SK-N-SH (cell line): ENCODE measurements at regions not wholly inside any gene's neighbourhood (a gene's known extent, or its start where the extent isn't known, plus 50 kb on each side); places are given as distances from the start of the nearest gene placed in this dataset.
A peak's percentile ranks its signal among the peaks of the same experiment; 100 is the strongest.
"Not testable (repeated sequence)": the region's sequence is repeated elsewhere in the genome, so short reads cannot be mapped to it uniquely, and the experiment has no call there.

Experiments used
- CTCF ChIA-PET: fragments of 300-600, 350-600 bp; formaldehyde crosslinking; extraction: SDS; loops from one replicate; lab custom pipeline; 2021; lab: Yijun Ruan, JAX
- POLR2A ChIA-PET: fragments of 350-600 bp; sonication (Branson Sonifier 250); formaldehyde crosslinking; extraction: SDS; loops from one replicate; lab custom pipeline; 2020; ENCODE audit warnings: antibody characterized with exemption, inconsistent platforms; lab: Yijun Ruan, JAX
- DNase-seq: peaks from one replicate; pipeline ENCODE4 v3.0.0; 2012
- H2AFZ ChIP-seq: fragments of 200-600 bp; sonication (generic); 2 replicates; pipeline ENCODE4 v1.8.1; 2016; ENCODE audit warnings: antibody characterized with exemption, mild to moderate bottlenecking, low read depth
- H3F3A ChIP-seq: fragments of 200-600 bp; sonication (generic); replicated peaks from 2 replicates; pipeline ENCODE3; 2016; ENCODE audit warnings: antibody characterized with exemption, mild to moderate bottlenecking; ENCODE audit not compliant: insufficient read depth
- H3K27ac ChIP-seq, 2 experiments: fragments of 200-500 bp in 1 of 2; fragments of 200-600 bp in 1 of 2; sonication (Bioruptor generic) in 1 of 2; sonication (generic), shearing (Covaris generic) in 1 of 2; 2 replicates each; pipeline versions ENCODE4 v1.5.1 to v1.6.1; 2014 to 2016; ENCODE audit warnings: low read depth in 2 of 2, inconsistent platforms in 1 of 2, low read length in 1 of 2, mild to moderate bottlenecking in 1 of 2, mixed read lengths in 1 of 2
- H3K27me3 ChIP-seq: fragments of 200-600 bp; sonication (generic), shearing (Covaris generic); 2 replicates; pipeline ENCODE4 v1.6.1; 2016; ENCODE audit warnings: mixed run types; ENCODE audit not compliant: insufficient read depth
- H3K36me3 ChIP-seq, 2 experiments: fragments of 200-500 bp in 1 of 2; fragments of 200-600 bp in 1 of 2; sonication (Bioruptor generic) in 1 of 2; sonication (generic) in 1 of 2; replicated peaks in 1 of 2; 2 replicates each; pipeline versions ENCODE3 to v1.5.1; 2014 to 2016; ENCODE audit warnings: low read length in 1 of 2, mild to moderate bottlenecking in 1 of 2; ENCODE audit not compliant: insufficient read depth in 2 of 2, control insufficient read depth in 1 of 2
- H3K4me1 ChIP-seq, 2 experiments: fragments of 200-500 bp in 1 of 2; fragments of 200-600 bp in 1 of 2; sonication (Bioruptor generic) in 1 of 2; sonication (generic), shearing (Covaris generic) in 1 of 2; 2 replicates each; pipeline versions ENCODE4 v1.5.1 to v1.6.1; 2014 to 2016; ENCODE audit warnings: low read depth in 1 of 2, low read length in 1 of 2, mixed run types in 1 of 2; ENCODE audit not compliant: insufficient read depth in 2 of 2, control insufficient read depth in 1 of 2
- H3K4me2 ChIP-seq: fragments of 200-600 bp; sonication (generic), shearing (Covaris generic); 2 replicates; pipeline ENCODE4 v1.6.1; 2017; ENCODE audit warnings: mixed run types
- H3K4me3 ChIP-seq, 2 experiments: fragments of 200-500 bp in 1 of 2; fragments of 200-600 bp in 1 of 2; sonication (Bioruptor generic) in 1 of 2; sonication (generic), shearing (Covaris generic) in 1 of 2; 2 replicates each; pipeline versions ENCODE4 v1.5.1 to v1.8.1; 2014 to 2016; ENCODE audit warnings: low read depth in 2 of 2, inconsistent platforms in 1 of 2, low read length in 1 of 2, mild to moderate bottlenecking in 1 of 2, mixed read lengths in 1 of 2, moderate library complexity in 1 of 2
- H3K79me2 ChIP-seq: fragments of 200-600 bp; sonication (generic); 2 replicates; pipeline ENCODE4 v1.8.1; 2017; ENCODE audit warnings: mild to moderate bottlenecking; ENCODE audit not compliant: insufficient read depth
- H3K9ac ChIP-seq: fragments of 200-600 bp; sonication (generic); 2 replicates; pipeline ENCODE4 v1.6.1; 2017; ENCODE audit warnings: mixed run types
- H3K9me2 ChIP-seq: fragments of 200-600 bp; sonication (generic); 2 replicates; pipeline ENCODE4 v1.6.1; 2017; ENCODE audit warnings: mixed run types
- H3K9me3 ChIP-seq: fragments of 200-600 bp; sonication (generic); 2 replicates; pipeline ENCODE4 v1.6.1; 2017; ENCODE audit warnings: mixed run types, mild to moderate bottlenecking, moderate library complexity
- H4K20me1 ChIP-seq: fragments of 200-600 bp; sonication (generic); 2 replicates; pipeline ENCODE4 v1.6.1; 2017; ENCODE audit warnings: mild to moderate bottlenecking, mixed run types; ENCODE audit not compliant: insufficient read depth
- EP300 ChIP-seq, 2 experiments: IDR thresholded peaks; 2 replicates each; pipeline versions ENCODE4 v1.4.0 to v1.6.1; 2012; ENCODE audit warnings: borderline replicate concordance in 1 of 2, low read depth in 1 of 2, low read length in 1 of 2
- FOSL2 ChIP-seq: IDR thresholded peaks from 2 replicates; pipeline ENCODE4 v1.4.0; 2012; ENCODE audit warnings: low read depth, mild to moderate bottlenecking, moderate library complexity, borderline replicate concordance
- JUND ChIP-seq: IDR thresholded peaks from 2 replicates; pipeline ENCODE4 v1.4.0; 2012
- MXI1 ChIP-seq: IDR thresholded peaks from 2 replicates; pipeline ENCODE4 v1.6.1; 2012; ENCODE audit warnings: mild to moderate bottlenecking, low read depth, low read length, improper control_type of control experiment
- NFIC ChIP-seq: IDR thresholded peaks from 2 replicates; pipeline ENCODE4 v1.4.0; 2012; ENCODE audit warnings: borderline replicate concordance
- NRF1 ChIP-seq: IDR thresholded peaks from 2 replicates; pipeline ENCODE4 v1.6.1; 2012; ENCODE audit warnings: low read depth, mild to moderate bottlenecking, low read length
- POLR2AphosphoS5 ChIP-seq: IDR thresholded peaks from 2 replicates; pipeline ENCODE4 v1.6.1; 2012; ENCODE audit warnings: low read depth, low read length
- RAD21 ChIP-seq: IDR thresholded peaks from 2 replicates; pipeline ENCODE4 v1.6.1; 2012; ENCODE audit warnings: mild to moderate bottlenecking, low read length
- RFX5 ChIP-seq: IDR thresholded peaks from 2 replicates; pipeline ENCODE4 v1.6.1; 2012; ENCODE audit warnings: mild to moderate bottlenecking, improper control_type of control experiment, low read length
- SIN3A ChIP-seq: IDR thresholded peaks from 2 replicates; pipeline ENCODE4 v1.6.1; 2012; ENCODE audit warnings: low read depth, mild to moderate bottlenecking, low read length, moderate library complexity, borderline replicate concordance
- TAF1 ChIP-seq: IDR thresholded peaks from 2 replicates; pipeline ENCODE4 v1.6.1; 2012; ENCODE audit warnings: low read depth, mild to moderate bottlenecking, low read length, moderate library complexity, borderline replicate concordance
- ZBTB33 ChIP-seq: IDR thresholded peaks from 2 replicates; pipeline ENCODE4 v1.4.0; 2012; ENCODE audit warnings: low read depth, borderline replicate concordance
- WGBS: methylation state at CpG from one replicate; pipeline ENCODE4 v1.1.6; 2017; ENCODE audit warnings: low lambda C conversion rate; 5-methylcytosine and 5-hydroxymethylcytosine counted together
- TF ChIP-seq, protein P1 (sequence below): fragments of 200-600 bp; sonication (generic); IDR thresholded peaks from 2 replicates; pipeline ENCODE4 v1.6.1; 2017; ENCODE audit warnings: antibody characterized with exemption, mild to moderate bottlenecking, moderate library complexity

- ChIA-PET CTCF (no interaction called here), POLR2A (no interaction called here)
- Histone ChIP-seq H3K9me2 (no peaks in the 10 kb centered on the region), H3F3A (no peaks in the 10 kb centered on the region), H3K4me3 (no peak overlapping the region), H3K79me2 (no peaks in the 10 kb centered on the region), H2AFZ (no peak overlapping the region), H4K20me1 (no peaks in the 10 kb centered on the region), H3K27me3 (no peaks in the 10 kb centered on the region; the same call in 1 of the 2 replicates), H3K9me3 (no peaks in the 10 kb centered on the region), H3K4me1 (no peaks in the 10 kb centered on the region), H3K9ac (no peak overlapping the region), H3K27ac (no peak overlapping the region), H3K4me2 (no peak overlapping the region), H3K36me3 (no peaks in the 10 kb centered on the region)
- TF ChIP-seq ZBTB33 (no peak), POLR2AphosphoS5 (no peak), EP300 (IDR thresholded peaks at IDR 0.05; ENCODE audit: borderline replicate concordance in 1 of 2, low read depth in 1 of 2, low read length in 1 of 2) (no peak), SIN3A (no peak), RFX5 (no peak), MXI1 (no peak), RAD21 (no peak), TAF1 (no peak), NRF1 (no peak), FOSL2 (no peak)
- TF ChIP-seq, protein P1, sequence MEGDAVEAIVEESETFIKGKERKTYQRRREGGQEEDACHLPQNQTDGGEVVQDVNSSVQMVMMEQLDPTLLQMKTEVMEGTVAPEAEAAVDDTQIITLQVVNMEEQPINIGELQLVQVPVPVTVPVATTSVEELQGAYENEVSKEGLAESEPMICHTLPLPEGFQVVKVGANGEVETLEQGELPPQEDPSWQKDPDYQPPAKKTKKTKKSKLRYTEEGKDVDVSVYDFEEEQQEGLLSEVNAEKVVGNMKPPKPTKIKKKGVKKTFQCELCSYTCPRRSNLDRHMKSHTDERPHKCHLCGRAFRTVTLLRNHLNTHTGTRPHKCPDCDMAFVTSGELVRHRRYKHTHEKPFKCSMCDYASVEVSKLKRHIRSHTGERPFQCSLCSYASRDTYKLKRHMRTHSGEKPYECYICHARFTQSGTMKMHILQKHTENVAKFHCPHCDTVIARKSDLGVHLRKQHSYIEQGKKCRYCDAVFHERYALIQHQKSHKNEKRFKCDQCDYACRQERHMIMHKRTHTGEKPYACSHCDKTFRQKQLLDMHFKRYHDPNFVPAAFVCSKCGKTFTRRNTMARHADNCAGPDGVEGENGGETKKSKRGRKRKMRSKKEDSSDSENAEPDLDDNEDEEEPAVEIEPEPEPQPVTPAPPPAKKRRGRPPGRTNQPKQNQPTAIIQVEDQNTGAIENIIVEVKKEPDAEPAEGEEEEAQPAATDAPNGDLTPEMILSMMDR: no peak
- WGBS: 5% methylated on average over 5 of the region's 5 CpGs
- no peak for DNase-seq
Observed at GRCh38 chr4:154120006-154120676, 331.3 kb upstream of the SFRP2 start.

DNA sequence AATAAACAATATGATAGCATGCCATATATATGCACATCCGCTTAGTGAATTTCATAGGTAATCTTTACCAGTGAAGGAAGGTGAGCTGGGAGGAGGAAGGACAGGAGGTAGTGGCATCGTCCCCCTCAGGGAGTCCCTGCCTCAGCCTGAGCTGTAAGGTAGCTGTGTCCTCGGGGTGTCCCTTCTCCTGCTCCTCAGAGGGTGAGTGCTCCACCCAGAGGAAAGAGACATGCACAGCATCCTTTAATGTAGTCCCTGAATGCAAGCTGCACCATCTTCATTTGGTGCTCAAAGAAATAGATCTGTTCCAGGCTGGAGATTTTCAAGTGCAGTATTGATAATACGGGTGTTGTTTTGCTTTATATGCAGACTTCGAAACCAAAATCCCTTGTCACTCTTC lies 330.4 kb upstream of the SFRP2 start:
- H3K36me3 ChIP-seq: no peaks in the 10 kb centered on the region
- H2AFZ ChIP-seq: no peak overlapping the region
- H3K27ac ChIP-seq: no peak overlapping the region
- H3K9me2 ChIP-seq: no peaks in the 10 kb centered on the region
- ChIA-PET CTCF (no interaction called here), POLR2A (no interaction called here)
- WGBS: 0% methylated on average over 5 of the region's 5 CpGs
- no peak overlapping the region for H3K4me3 ChIP-seq
- H3K4me1 ChIP-seq: no peaks in the 10 kb centered on the region
- H3K27me3 ChIP-seq: no peaks in the 10 kb centered on the region; the same call in 1 of the 2 replicates
- H3F3A ChIP-seq: no peaks in the 10 kb centered on the region
- H3K9ac ChIP-seq: no peak overlapping the region
- no peak for TF ChIP-seq RFX5
- TF ChIP-seq SIN3A: no peak
- TF ChIP-seq JUND: no peak
- no peak for TF ChIP-seq POLR2AphosphoS5
- TF ChIP-seq NFIC: no peak
- 0 out of 2 replicates have a peak overlapping the region, but pooled peaks have one; percentile 29 for H3K4me2 ChIP-seq
- no peaks in the 10 kb centered on the region for H3K79me2 ChIP-seq
- DNase-seq: no peak
- H3K9me3 ChIP-seq: no peaks in the 10 kb centered on the region
- no peaks in the 10 kb centered on the region for H4K20me1 ChIP-seq

DNA sequence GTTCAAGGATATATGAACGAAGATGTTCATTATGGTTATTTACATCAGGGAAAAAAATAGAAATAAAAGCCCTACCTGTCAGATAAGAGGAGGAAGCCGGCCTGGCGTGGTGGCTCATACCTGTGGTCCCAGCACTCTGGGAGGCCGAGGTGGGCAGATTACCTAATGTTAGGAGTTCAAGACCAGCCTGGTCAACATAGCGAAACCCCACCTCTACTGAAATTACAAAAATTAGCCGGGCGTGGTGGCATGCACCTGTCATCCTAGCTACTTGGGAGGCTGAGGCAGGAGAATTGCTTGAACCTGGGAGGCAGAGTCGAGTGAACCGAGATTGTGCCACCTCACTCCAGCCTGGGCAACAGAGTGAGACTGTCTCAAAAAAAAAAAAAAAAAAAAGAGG lies 328.8 kb upstream of the SFRP2 start:
- POLR2A ChIA-PET: interaction anchor here (0.7 kb wide), 1 partner anchor 12 kb away, joined by 4 read pairs; no protein-coding TSS in a partner anchor
- H3K27ac ChIP-seq, DNase-seq, H3F3A ChIP-seq, CTCF ChIA-PET, H3K9me2 ChIP-seq, H3K36me3 ChIP-seq, H3K4me1 ChIP-seq, H3K79me2 ChIP-seq, H3K9ac ChIP-seq, H3K4me2 ChIP-seq, H4K20me1 ChIP-seq, H3K4me3 ChIP-seq, H2AFZ ChIP-seq, H3K27me3 ChIP-seq, H3K9me3 ChIP-seq: not testable (repeated sequence)
- 5% methylated on average over 9 of the region's 9 CpGs for WGBS
